HCT116 (cell line): ENCODE measurements at regions not wholly inside any gene's neighbourhood (a gene's known extent, or its start where the extent isn't known, plus 50 kb on each side); places are given as distances from the start of the nearest gene placed in this dataset.

Experiments
- ATAC-seq: fragments of 200-7000 bp; cut with Tn5 transposase; 2 replicates; pipeline ENCODE4 v1.9.1; 2020; ENCODE audit warnings: mild to moderate bottlenecking, moderate library complexity
- BruUV-seq: library from RNA; stranded (reverse); fragments of 400-500 nt; replicated peaks from 2 replicates; lab custom pipeline; 2021; lab: Mats Ljungman, UMichigan
- CTCF ChIA-PET: fragments of 300-600 bp; sonication (Branson Sonifier 250); formaldehyde crosslinking; loops from one replicate; lab custom pipeline; 2021; ENCODE audit warnings: antibody characterized with exemption; lab: Charles Lee
- POLR2A ChIA-PET: fragments of 300-600, 350-600 bp; sonication (Branson Sonifier 250); formaldehyde crosslinking; loops from one replicate; lab custom pipeline; 2021; ENCODE audit warnings: antibody characterized with exemption; lab: Charles Lee
- RAD21 ChIA-PET, 2 experiments: fragments of 300-600 bp; sonication (Branson Sonifier 250); formaldehyde crosslinking; loops; one replicate each; lab custom pipeline; 2023; ENCODE audit warnings: low total read pairs in 2 of 2; ENCODE audit not compliant: uncharacterized antibody in 2 of 2, unreplicated experiment in 2 of 2, low non-redundant PET in 1 of 2; lab: Charles Lee
- DNase-seq: peaks from one replicate; pipeline ENCODE4 v3.0.0-alpha.2; 2010; ENCODE audit warnings: low read depth, low spot score
- H2AFZ ChIP-seq: fragments of 200-600 bp; shearing (Covaris generic), sonication (generic); 2 replicates; pipeline ENCODE4 v1.6.1; 2017; ENCODE audit warnings: low read depth, mixed run types, mixed read lengths, antibody characterized with exemption, low read length; ENCODE audit not compliant: poor library complexity, severe bottlenecking
- H3K27ac ChIP-seq: 2 replicates; pipeline ENCODE4 v1.5.1; 2012; ENCODE audit warnings: low read depth, low read length
- H3K27me3 ChIP-seq: fragments of 200-600 bp; sonication (generic); 2 replicates; pipeline ENCODE4 v1.6.1; 2016; ENCODE audit warnings: mixed run types, low read length, mixed read lengths; ENCODE audit not compliant: insufficient read depth
- H3K36me3 ChIP-seq, 2 experiments: fragments of 200-500 bp in 1 of 2; fragments of 200-600 bp in 1 of 2; sonication (Bioruptor generic) in 1 of 2; sonication (generic) in 1 of 2; 2 replicates each; pipeline versions ENCODE4 v1.5.1 to v1.6.1; 2014 to 2016; ENCODE audit warnings: low read length in 2 of 2, inconsistent platforms in 1 of 2, mixed read lengths in 1 of 2, mixed run types in 1 of 2; ENCODE audit not compliant: insufficient read depth in 2 of 2, control insufficient read depth in 1 of 2
- H3K4me1 ChIP-seq, 2 experiments: fragments of 200-600 bp in 1 of 2; sonication (generic) in 1 of 2; 2 replicates each; pipeline versions ENCODE4 v1.5.1 to v1.6.1; 2012 to 2017; ENCODE audit warnings: low read length in 2 of 2, inconsistent platforms in 1 of 2, mild to moderate bottlenecking in 1 of 2, mixed read lengths in 1 of 2, mixed run types in 1 of 2, moderate library complexity in 1 of 2; ENCODE audit not compliant: insufficient read depth in 2 of 2, control insufficient read depth in 1 of 2
- H3K4me2 ChIP-seq: fragments of 200-600 bp; sonication (generic); 2 replicates; pipeline ENCODE4 v1.6.1; 2017; ENCODE audit warnings: mixed run types, low read length, mixed read lengths
- H3K4me3 ChIP-seq, 2 experiments: fragments of 200-600 bp in 1 of 2; sonication (generic) in 1 of 2; replicated peaks in 1 of 2; 2 replicates each; pipeline ENCODE4 v1.5.1; 2011 to 2016; ENCODE audit warnings: low read length in 2 of 2, control low read depth in 1 of 2, low read depth in 1 of 2, mild to moderate bottlenecking in 1 of 2, mixed read lengths in 1 of 2, mixed run types in 1 of 2
- H3K79me2 ChIP-seq: fragments of 200-600 bp; sonication (generic); 2 replicates; pipeline ENCODE4 v1.6.1; 2017; ENCODE audit warnings: mild to moderate bottlenecking, mixed run types, low read length, moderate library complexity, mixed read lengths; ENCODE audit not compliant: insufficient read depth
- H3K9ac ChIP-seq: fragments of 200-600 bp; sonication (generic); 2 replicates; pipeline ENCODE4 v1.6.1; 2016; ENCODE audit warnings: low read length, mixed read lengths
- H3K9me2 ChIP-seq: fragments of 200-600 bp; sonication (generic), shearing (Covaris generic); 2 replicates; pipeline ENCODE4 v1.6.1; 2017; ENCODE audit warnings: mixed run types, mild to moderate bottlenecking, moderate library complexity; ENCODE audit not compliant: insufficient read depth
- H3K9me3 ChIP-seq, 2 experiments: fragments of 200-500 bp in 1 of 2; fragments of 200-600 bp in 1 of 2; sonication (Bioruptor generic) in 1 of 2; sonication (generic) in 1 of 2; 2 replicates each; pipeline ENCODE4 v1.6.1; 2014 to 2017; ENCODE audit warnings: low read length in 2 of 2, mixed read lengths in 2 of 2, inconsistent platforms in 1 of 2, low read depth in 1 of 2, mild to moderate bottlenecking in 1 of 2, mixed run types in 1 of 2, moderate library complexity in 1 of 2; ENCODE audit not compliant: control insufficient read depth in 1 of 2, insufficient read depth in 1 of 2
- H4K20me1 ChIP-seq: fragments of 200-600 bp; sonication (generic), shearing (Covaris generic); 2 replicates; pipeline ENCODE4 v1.6.1; 2017; ENCODE audit warnings: mixed run types, mild to moderate bottlenecking, moderate library complexity; ENCODE audit not compliant: insufficient read depth
- ATF3 ChIP-seq: IDR thresholded peaks from 2 replicates; pipeline ENCODE4 v1.6.1; 2012
- CBX3 ChIP-seq: IDR thresholded peaks from 2 replicates; pipeline ENCODE4 v1.6.1; 2012; ENCODE audit warnings: low read depth
- CEBPB ChIP-seq: IDR thresholded peaks from 2 replicates; pipeline ENCODE4 v1.6.1; 2012; ENCODE audit warnings: low read depth
- CTCF ChIP-seq, 3 experiments: fragments of 200-600 bp in 1 of 3; sonication (generic) in 1 of 3; IDR thresholded peaks in 2 of 3; conservative IDR thresholded peaks in 1 of 3; 2 replicates each; pipeline ENCODE4 v1.5.1; 2012 to 2017; ENCODE audit warnings: low read depth in 2 of 3, low read length in 2 of 3, antibody characterized with exemption in 1 of 3, borderline replicate concordance in 1 of 3, control low read depth in 1 of 3, mild to moderate bottlenecking in 1 of 3, mixed read lengths in 1 of 3, mixed run types in 1 of 3, moderate library complexity in 1 of 3; ENCODE audit not compliant: insufficient read depth in 1 of 3
- ELF1 ChIP-seq: IDR thresholded peaks from 2 replicates; pipeline ENCODE4 v1.6.1; 2012; ENCODE audit warnings: low read depth, borderline replicate concordance
- EZH2 ChIP-seq: fragments of 200-600 bp; sonication (generic); IDR thresholded peaks from 2 replicates; pipeline ENCODE4 v1.6.1; 2017; ENCODE audit warnings: antibody characterized with exemption, mixed run types
- EZH2phosphoT487 ChIP-seq: fragments of 200-600 bp; IDR thresholded peaks from 2 replicates; pipeline ENCODE4 v1.6.1; 2018; ENCODE audit warnings: antibody characterized with exemption, borderline replicate concordance
- FOSL1 ChIP-seq: IDR thresholded peaks from 2 replicates; pipeline ENCODE4 v1.6.1; 2012; ENCODE audit warnings: low read depth
- JUND ChIP-seq: IDR thresholded peaks from 2 replicates; pipeline ENCODE4 v1.6.1; 2012
- POLR2A ChIP-seq: IDR thresholded peaks from 2 replicates; pipeline ENCODE4 v1.7.0; 2011; ENCODE audit warnings: borderline replicate concordance; ENCODE audit not compliant: insufficient read depth, insufficient read length; ENCODE audit errors: extremely low read depth
- POLR2AphosphoS5 ChIP-seq: IDR thresholded peaks from 2 replicates; pipeline ENCODE4 v1.6.1; 2011; ENCODE audit warnings: mild to moderate bottlenecking, low read depth, low read length, moderate library complexity
- RAD21 ChIP-seq: IDR thresholded peaks from 2 replicates; pipeline ENCODE4 v1.6.1; 2012; ENCODE audit warnings: low read depth, mild to moderate bottlenecking
- SIN3A ChIP-seq: IDR thresholded peaks from 2 replicates; pipeline ENCODE4 v1.6.1; 2012; ENCODE audit warnings: low read depth
- SRF ChIP-seq: IDR thresholded peaks from 2 replicates; pipeline ENCODE4 v1.6.1; 2012; ENCODE audit warnings: low read depth
- TCF7L2 ChIP-seq: IDR thresholded peaks from 2 replicates; pipeline ENCODE4 v1.7.0; 2011; ENCODE audit warnings: borderline replicate concordance, inconsistent platforms; ENCODE audit not compliant: insufficient read depth, insufficient read length; ENCODE audit errors: extremely low read depth
- ZBTB33 ChIP-seq: IDR thresholded peaks from 2 replicates; pipeline ENCODE4 v1.6.1; 2011; ENCODE audit warnings: mild to moderate bottlenecking, low read length, moderate library complexity; ENCODE audit not compliant: insufficient replicate concordance; ENCODE audit errors: extremely low read depth
- ZFX ChIP-seq: fragments of 450-650 bp; IDR thresholded peaks from 2 replicates; pipeline ENCODE4 v1.6.1; 2017
- intact Hi-C: fragments of 100-400 bp; cut with micrococcal nuclease; formaldehyde crosslinking; loops from 2 replicates; pipeline ENCODE4 v1.10.0; 2022
- TF ChIP-seq, protein P1 (sequence below): IDR thresholded peaks from 2 replicates; pipeline ENCODE4 v1.6.1; 2012

GRCh38 chr2:83901317-83901716 lies 557.8 kb downstream of the SUCLG1 start:
- H3K36me3 ChIP-seq: no peaks in the 10 kb centered on the region
- DNase-seq (no peak), ATAC-seq (no peak)
- no peaks in the 10 kb centered on the region for H3K9me3 ChIP-seq
- TF ChIP-seq CBX3 (no peak), CEBPB (no peak), ATF3 (no peak), ZFX (no peak), JUND (no peak), POLR2A (no peak), FOSL1 (no peak), EZH2phosphoT487 (no peak), ELF1 (no peak), EZH2 (no peak), TCF7L2 (no peak), SIN3A (no peak), POLR2AphosphoS5 (no peak), ZBTB33 (no peak), CTCF (IDR thresholded peaks at IDR 0.05 in 2 of 3, conservative IDR thresholded peaks at IDR 0.05 in 1 of 3; ENCODE audit: borderline replicate concordance in 1 of 3, insufficient read depth in 1 of 3, low read depth in 2 of 3, low read length in 2 of 3) (no peak), RAD21 (no peak), SRF (no peak)
- TF ChIP-seq, protein P1, sequence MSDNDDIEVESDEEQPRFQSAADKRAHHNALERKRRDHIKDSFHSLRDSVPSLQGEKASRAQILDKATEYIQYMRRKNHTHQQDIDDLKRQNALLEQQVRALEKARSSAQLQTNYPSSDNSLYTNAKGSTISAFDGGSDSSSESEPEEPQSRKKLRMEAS: no peak
- no TSS peak for BruUV-seq
- no peaks in the 10 kb centered on the region for H3K79me2 ChIP-seq
- no peak overlapping the region for H3K9ac ChIP-seq
- H3K27ac ChIP-seq: no peak overlapping the region
- H3K27me3 ChIP-seq: no peaks in the 10 kb centered on the region
- H3K4me1 ChIP-seq: no peaks in the 10 kb centered on the region
- intact Hi-C loops: no loop called here
- ChIA-PET CTCF (no interaction called here), RAD21 (no interaction called here), POLR2A (no interaction called here)
- no peak overlapping the region for H3K4me3 ChIP-seq
- no peaks in the 10 kb centered on the region for H4K20me1 ChIP-seq
- H3K9me2 ChIP-seq: no peaks in the 10 kb centered on the region
- no peak overlapping the region for H2AFZ ChIP-seq
- no peak overlapping the region for H3K4me2 ChIP-seq
